ENCODE measurements at regions not wholly inside any gene's neighbourhood (a gene's known extent, or its start where the extent isn't known, plus 50 kb on each side); places are given as distances from the start of the nearest gene placed in this dataset.
"Not testable (repeated sequence)": the region's sequence is repeated elsewhere in the genome, so short reads cannot be mapped to it uniquely, and the experiment has no call there.

DNA sequence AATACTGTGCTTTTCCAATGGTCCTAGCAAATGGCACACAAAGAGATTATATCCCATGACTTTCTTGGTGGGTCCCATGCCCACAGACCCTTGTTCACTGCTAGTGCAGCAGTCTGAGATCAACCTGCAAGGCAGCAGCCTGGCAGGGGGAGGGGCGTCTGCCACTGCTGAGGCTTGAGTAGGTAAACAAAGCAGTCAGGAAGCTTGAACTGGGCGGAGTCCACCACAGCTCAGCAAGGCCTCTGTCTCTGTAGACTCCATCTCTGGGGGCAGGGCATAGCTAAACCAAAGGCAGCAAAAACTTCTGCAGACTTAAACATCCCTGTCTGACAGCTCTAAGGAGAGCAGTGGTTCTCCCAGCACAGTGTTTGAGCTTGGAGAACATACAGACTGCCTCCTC, 82.9 kb downstream of the ZNF737 start:
- DNase-seq: peak; percentile 38

GRCh38 chr19:20481736-20482135, 83.8 kb downstream of the ZNF737 start:
- no peak for DNase-seq

- no peak for DNase-seq
These were observed 86.1 kb downstream of the ZNF737 start for GRCh38 chr19:20479483-20479882.

DNA sequence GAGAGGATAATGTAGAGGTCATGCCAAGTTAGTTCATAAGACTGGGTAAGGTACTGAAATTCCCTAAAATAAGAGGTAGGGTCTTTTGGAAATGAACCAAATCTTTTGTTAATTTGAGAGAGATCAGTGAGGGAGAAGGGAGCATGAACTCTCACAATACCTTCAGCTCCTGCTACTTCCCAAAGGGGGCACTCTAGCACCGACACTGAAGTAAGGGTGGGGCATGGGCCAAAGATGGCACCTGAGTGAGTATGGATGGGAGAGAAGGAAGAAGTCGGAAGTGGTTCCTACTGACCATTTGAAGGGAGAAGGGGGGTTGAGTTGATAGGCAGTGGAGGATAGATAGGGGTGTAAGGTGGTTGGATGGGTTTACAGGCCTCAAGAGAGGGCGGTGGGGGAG, 86.6 kb downstream of the ZNF737 start:
- DNase-seq: no peak

GRCh38 chr19:20472854-20473253, 92.7 kb downstream of the ZNF737 start:
- DNase-seq: no peak

- no peak for DNase-seq
These were observed 94.2 kb downstream of the ZNF737 start for GRCh38 chr19:20471431-20471830.

- DNase-seq: no peak
These were observed 95.0 kb downstream of the ZNF737 start for GRCh38 chr19:20470345-20471135.

- not testable (repeated sequence) for DNase-seq
These were observed 99.0 kb downstream of the ZNF737 start for GRCh38 chr19:20466638-20466990.

GRCh38 chr19:20465922-20466637, 99.5 kb downstream of the ZNF737 start:
- DNase-seq: not testable (repeated sequence)

GRCh38 chr19:20453425-20453935, 112.1 kb downstream of the ZNF737 start:
- no peak for DNase-seq

DNA sequence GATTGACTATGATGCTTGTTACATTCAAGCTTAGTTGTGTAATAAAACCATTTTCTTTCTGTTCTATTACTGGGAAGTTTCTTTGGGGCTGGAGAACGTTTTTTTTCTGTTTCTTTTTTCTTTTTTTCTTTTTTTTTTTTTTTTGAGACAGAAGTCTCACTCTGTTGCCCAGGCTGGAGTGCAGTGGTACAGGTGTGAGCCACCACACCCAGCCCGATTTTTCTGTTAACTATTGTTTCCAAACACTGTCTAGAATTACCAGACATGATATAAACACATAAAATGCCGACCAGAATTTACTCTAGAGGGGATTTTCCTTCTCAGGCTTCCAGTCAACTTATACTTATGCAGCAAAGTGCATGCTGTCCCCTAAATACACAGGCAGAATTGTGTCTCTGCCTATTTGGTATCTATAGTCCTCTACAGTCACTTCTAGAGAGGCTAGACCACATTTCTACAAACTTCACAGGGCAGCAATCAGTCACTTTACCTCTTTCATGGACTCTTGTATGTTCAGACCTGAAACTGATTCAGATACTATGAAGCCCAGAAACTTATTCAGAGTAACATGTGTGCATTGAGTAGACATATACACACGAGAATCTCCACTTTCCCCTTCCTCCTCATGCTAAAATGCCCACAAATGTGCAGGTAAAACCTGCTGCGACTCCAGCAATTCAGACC, 121.2 kb downstream of the ZNF737 start:
- DNase-seq: no peak

- DNase-seq: not testable (repeated sequence)
These were observed 133.2 kb downstream of the ZNF737 start for GRCh38 chr19:20432266-20432842.

DNA sequence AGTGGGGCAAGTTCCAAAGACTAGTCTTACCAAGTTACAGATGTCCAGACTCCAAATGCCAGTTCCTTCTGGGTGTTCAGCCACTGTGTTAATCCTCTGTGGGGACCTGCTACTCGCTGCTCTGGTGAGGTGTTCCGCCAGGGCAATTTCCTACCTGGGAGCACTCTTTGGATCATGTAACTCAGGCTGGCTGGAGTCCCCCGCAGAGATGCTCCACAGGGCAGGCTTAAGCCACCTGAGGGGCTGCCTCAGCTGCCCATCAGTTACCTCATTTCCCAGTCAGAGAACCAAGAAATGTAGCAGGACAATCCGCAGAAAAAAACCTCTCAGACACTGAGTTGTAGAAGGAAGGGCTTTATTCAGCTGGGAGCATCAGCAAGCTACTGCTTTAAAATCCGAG, 133.8 kb downstream of the ZNF737 start:
- DNase-seq: no peak

GRCh38 chr19:20423381-20424197, 142.0 kb downstream of the ZNF737 start:
- no peak for DNase-seq

DNA sequence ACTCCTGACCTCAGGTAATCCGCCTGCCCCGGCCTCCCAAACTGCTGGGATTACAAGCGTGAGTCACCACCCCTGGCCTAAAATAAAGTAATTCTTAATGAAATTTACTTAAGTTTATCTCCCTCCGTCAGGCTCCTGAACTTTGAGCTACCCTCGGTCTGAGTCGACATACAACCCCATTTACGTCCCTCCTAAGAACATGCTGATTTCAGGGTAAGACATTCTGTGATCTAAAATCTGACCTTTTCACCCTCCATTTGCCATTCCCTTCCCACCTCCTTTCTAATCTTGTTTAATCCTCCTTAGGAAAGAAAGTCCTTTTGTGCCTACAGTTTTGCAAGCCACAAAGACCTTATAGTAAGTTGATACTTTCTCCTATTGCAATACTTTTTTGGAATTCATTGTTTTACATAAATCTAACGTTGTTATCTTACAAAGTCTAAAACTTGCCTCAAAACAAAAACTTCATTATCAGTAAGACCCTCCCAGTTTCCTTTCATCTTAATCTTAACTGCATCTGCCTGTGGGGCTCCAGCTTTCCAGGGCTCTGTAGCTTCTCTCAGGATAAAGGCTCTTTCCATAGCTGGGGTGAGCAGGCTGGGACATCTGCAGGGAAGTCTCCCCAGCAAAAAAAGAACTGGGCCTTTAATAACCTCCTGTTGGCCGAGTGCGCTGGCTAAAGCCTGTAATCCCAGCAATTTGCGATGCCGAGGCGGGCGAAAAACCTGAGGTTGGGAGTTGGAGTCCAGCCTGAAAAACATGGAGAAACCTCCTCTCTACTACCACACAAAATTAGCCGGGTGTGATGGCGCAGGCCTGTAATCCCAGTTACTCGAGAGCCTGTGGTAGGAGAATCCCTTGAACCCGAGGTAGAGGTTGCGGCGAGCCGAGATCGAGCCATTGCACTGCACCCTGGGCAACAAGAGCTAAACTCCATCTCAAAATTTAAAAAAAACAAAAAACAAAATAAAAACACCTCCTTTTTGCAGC, 143.1 kb downstream of the ZNF737 start:
- DNase-seq: no peak

- no peak for DNase-seq
These were observed 148.9 kb downstream of the ZNF737 start for GRCh38 chr19:20416661-20417060.

DNA sequence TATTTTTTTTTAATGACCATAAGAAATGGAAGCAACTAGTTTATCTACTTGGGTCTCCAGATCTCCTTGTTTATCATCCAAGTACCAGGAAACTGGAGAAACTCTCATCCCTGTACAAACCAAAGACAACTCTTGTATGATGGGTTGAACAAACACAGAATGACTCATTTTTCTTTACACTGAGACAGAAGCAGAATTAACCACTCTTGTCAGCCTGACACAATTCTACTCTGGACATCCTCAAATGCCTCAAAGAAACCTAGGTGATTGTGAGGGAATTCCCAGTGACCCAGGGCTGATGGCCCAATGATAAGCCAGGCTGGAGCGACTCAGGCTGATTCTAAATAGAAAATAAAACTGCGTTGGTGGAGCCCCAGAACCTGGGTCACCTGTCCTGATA, 151.5 kb downstream of the ZNF737 start:
- no peak for DNase-seq

GRCh38 chr19:20413705-20414104, 151.9 kb downstream of the ZNF737 start:
- DNase-seq: no peak

- no peak for DNase-seq
These were observed 152.7 kb downstream of the ZNF737 start for GRCh38 chr19:20412846-20413245.

DNA sequence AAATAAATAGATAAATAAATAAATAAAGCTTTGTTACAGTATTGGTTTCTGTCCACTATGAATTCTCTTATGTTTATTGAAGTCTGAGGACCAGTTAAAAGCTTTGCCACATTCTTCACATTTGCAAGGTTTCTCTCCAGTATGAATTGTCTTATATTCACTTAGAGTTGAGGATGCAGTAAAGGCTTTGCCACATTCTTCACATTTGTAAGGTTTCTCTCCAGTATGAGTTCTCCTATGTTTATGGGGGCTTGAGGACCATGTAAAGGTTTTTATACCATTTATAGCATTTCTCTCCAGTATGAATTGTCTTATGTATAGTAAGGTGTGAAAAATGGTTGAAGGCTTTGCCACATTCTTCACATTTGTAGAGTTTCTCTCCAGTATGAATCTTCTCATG, 168.3 kb downstream of the ZNF737 start:
- no peak for DNase-seq

GRCh38 chr19:20388706-20389225, 176.8 kb downstream of the ZNF737 start:
- no peak for DNase-seq

Measured in activated effector memory CD4-positive, alpha-beta T cell treated with Interleukin-2 at 50 U/mL for 16 hours (primary cell).